KG1 (cell line): ENCODE measurements at regions not wholly inside any gene's neighbourhood (a gene's known extent, or its start where the extent isn't known, plus 50 kb on each side); places are given as distances from the start of the nearest gene placed in this dataset.
"Not testable (repeated sequence)": the region's sequence is repeated elsewhere in the genome, so short reads cannot be mapped to it uniquely, and the experiment has no call there.

Experiments
- DNase-seq: peaks from one replicate; lab custom pipeline; 2025; lab: John Stamatoyannopoulos, UW

DNA sequence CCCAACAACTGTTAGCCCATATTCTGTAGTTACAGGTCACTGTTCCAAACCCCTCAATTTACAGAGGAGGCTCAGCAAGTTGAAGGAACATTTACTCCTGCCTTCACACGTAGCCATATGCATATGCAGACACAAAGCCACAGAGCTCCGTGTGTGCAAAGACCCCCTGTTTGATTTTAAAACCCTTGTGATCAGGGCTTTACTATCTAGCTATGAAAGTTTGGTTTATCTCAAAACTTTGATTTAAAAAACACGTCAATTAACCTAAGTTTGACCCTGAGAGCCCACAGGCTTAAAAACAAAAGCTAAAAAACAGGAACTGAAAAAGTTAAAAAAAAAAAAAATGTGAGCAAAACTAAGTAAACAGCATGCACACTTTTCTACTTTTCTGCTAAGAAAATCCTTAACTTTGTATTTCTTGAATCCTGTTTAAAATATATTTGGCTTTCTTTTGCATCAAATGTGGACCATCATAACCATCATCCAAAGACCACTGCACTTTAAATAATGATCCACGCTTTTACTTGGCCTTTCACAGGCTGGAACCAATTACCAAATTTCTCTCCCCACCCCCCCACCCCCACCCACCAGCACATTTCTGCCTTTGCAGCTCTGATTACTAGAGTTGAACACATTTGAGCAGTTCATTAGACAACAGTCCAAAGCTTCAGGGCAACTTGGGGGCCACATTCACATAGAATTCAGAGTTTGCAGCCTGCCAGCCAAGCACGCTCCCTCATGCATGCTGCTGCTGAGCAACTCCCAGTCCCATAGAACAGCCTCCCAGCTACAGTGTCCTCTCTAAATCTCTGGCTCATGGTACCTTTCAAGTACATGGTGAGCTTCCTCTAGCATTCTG is 128.8 kb upstream of the MAP3K1 start:
- DNase-seq, result no peak

DNA sequence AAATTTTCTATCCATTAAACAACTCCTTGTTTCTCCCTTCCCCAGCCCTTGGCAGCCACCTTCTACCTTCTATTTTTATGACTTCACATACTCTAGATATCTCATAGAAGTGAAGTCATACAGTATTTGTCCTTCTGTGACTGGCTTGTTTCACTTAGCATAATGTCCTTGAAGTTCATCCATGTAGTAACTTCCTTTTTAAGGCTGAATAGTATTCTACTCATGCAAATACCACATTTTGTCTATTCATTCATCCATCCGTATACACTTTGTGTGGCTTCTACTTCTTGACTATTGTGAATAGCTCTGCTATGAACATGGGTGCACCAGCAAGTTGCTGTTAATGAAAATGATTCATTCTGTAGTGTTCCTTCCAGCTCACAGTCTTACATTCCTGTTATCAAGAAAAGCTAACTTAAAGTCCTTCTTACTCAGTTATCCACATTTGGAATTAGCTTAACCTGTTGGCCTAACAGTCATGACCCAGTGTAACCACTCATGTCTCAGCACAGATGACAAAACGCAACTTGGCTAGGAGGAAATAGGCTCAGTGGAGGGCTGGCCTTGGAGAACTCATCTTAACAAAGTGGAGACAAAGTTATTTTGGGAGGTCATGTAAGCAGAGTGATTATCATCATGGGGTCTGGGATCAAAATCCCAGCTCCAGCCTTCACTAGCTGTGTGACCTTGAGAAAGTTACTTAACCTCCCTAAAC is 129.7 kb upstream of the MAP3K1 start:
- DNase-seq, result no peak

DNA sequence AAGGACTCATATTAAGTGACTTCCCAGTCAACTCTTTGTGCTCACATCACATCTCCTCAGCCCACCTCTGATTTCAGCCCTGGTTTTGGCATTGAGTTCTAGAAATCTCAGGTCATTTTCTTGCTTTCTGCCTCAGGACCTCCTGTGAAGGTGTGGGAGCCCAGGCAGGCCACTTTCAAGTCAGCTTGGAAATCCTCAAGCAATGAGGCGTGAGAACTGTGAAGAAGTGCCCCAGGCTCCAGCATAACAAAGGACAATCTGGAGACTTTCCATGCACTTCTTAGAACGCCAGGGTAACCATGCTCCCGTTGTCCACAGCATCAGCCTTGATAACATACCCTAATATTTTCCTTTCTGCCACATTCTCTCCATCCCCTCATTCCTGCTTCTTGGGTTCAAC is 131.2 kb upstream of the MAP3K1 start:
- no peak for DNase-seq

DNA sequence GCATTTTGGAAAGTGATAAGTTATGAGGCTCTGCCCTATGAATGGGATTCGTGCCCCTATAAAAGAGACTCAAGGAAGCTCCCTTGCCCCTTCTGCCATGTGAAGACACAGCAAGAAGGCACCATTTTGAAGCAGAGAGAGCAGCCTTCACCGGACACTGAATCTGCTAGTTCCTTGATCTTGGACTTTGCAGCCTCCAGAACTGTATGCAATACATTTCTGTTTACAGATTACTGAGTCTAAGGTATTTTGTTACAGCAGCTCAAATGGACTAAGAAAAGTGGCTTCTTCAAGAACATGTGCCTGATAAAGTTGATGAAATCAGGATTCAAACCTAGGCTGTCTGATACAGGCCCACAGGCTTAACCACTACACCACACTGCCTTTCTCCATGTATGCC is 131.6 kb upstream of the MAP3K1 start:
- no peak for DNase-seq

DNA sequence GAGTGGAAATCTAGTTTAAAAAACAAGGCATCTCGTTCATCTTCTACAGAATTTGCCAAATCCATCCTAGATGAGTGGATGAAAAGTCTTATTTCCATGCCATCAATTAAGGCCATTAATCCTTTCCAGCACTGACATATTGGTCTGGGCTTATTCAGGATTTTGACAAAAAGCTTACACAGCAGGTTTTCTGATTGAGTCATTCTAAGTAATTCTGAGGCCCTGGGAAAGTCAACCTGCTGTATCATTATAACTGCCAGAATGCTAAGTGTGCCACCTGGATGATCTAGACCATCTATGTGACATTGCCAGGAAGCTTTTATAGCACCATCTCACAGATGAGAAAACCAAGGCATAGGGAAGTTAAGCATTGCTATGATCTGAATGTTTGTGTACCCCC is 132.1 kb upstream of the MAP3K1 start:
- no peak for DNase-seq

DNA sequence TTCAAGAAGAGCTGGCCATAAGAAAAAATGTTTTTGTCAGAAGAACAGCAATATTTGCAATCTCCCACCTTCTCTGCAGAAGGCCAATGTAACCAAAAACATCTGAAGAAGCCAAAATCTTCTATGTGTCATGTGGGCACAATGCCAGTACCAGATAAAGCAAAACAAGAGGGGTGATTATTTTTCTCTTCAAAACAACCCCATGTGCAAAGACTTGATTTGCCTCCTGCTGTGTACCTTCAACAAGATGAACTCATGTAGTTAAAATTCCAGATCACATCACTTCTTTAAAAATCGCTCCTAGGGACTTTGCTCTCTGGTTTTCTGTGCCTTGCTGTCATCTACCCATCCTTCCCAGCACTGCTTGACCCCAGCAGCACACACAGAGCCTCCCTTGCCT is 134.0 kb upstream of the MAP3K1 start:
- no peak for DNase-seq

DNA sequence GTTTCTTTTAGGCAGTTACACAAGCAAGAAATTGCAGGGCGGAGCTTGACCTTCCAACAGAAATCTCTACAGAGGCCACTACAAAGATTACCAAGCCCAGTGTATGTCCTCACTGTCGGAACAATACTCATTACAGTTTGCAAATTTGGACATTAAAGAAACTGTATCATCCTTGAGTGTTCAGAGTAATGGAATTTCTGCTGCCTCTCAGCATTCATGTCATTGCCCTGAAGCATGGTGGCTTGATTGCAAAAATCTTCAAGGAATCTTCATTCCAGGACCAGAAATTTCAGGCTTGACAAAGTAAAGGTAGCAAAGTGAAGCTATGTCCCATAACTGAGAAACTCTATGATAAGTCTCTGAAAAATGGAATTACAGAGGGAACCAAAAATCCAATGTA is 134.6 kb upstream of the MAP3K1 start:
- no peak for DNase-seq

DNA sequence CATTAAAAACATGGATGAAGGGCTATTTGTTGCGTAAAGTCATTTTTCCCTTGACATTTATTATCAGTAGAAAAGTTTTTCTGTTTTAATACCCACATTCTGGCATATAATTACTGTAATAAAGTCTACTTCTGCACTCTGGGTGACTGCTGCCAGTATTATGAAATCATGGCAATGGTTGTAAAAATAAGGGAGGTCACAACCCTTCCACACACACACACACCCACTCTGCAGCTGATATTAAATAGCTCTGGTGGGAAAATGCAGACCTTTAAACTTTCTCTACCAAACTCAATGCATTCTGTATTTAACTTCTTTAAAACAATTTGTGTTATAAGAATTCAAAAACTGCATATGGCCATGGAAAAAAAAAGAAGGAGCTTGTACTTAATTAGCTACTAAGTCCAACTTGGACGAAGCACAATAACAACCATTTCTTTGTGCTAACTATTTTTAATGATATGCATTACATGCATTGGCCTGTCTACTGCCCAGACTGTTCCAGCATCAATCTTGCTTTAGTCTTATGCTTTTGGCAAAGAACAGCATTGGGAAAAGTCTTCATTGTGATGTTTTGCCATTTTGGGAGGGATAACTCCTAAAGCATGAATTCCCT is 137.6 kb upstream of the MAP3K1 start:
- no peak for DNase-seq

DNA sequence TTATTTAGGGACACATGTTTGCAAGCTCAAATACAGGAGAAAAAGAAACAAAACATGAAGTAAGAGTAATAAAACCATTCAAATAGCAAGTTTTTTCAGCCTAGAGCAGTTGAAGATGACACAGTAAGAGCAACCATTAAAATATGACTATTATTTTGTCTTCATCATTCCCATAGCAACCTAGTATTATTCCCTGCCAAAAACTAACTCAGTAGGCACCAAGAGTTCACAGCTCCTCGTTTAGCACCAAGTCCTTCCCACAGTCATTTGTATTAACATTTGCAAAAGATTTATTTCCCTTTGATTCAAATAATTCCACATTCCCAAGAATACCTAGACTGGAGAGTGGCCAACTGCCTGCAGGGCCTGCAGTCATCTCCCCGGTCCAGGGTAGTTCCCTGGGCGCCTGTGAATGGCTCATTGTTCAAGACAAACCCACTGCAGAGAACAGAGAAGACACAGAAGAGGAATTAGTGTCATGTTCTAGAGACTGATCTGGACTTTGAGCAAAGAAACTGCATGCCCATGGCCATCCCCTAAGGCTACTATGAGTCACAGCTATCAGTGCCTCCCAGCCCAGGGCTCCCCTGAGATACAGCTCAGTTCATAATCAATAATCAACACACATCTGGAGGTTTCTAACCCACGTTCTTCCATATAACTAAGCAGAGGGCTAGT is 139.1 kb upstream of the MAP3K1 start:
- DNase-seq, result no peak

DNA sequence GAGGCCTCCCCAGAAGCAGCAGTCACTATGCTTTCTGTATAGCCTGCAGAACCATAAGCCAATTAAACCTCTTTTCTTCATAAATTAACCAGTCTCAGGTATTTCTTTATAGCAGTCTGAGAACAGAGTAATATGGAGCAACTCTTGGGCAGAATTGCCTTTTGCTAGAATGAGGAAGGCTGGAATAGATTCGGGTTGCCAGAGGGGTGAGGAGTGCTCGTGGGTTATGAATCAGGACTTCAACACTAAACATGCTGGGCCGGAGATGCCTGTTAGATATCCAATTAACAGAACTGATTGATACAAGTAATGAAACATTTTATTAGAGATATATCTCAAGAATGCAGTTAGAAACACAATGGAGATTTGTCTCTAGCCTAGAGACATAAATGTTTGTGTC is 140.9 kb upstream of the MAP3K1 start:
- DNase-seq, result no peak

DNA sequence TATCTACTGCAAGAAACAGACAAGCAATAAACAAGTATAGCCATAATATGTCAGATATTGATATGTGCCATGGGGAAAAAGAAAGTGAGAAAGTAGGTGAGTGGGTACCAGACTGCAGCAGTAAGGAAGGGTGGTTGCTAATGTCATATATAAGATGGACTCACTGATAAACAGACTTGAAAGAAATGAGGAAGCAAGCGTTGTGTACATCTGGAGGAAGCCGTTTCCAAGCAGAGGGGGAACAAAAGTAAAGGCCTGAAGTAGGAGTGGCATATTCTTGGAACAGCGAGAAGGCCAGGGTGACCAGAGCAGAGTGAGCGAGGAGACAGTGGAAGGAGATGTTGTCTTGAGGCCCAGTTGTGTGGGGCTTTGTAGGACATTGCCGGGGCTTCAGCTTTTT is 142.2 kb upstream of the MAP3K1 start:
- no peak for DNase-seq

DNA sequence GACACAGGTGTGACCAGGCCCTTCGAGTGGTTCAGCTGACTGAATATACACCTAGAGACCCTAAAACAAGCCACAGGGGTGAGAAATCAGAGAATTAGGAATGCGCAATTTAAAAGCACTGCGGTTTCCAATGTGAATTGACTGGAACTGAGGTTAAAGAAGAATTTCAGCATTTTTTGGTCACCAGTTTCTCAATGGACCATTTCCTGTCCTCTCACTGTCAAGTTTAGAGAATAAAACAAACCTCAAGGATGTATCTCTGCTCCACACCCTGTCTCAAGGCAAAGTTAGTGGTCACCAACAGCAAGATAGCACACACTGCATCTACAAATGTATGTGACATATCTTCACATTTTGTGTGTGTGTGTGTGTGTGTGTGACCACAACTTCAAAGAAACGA is 143.8 kb upstream of the MAP3K1 start:
- no peak for DNase-seq

DNA sequence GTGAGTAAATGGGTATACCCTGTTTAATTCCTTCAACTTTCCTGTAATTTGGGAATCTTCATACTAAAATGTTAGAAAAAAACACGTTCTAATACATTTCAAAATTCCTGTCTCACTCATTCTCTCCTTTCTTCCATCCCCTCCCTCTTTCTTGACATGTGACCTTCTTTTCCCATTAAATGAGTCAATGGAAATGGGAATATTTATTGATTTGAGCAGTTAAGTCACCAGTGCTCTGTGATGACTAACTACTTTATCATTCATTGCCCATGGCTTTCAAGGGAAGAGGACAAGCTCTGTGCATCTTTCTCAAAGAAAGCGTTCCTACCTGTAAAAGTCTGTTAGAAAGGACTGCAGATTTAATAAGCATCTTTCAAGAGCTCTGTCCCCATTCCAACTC is 144.4 kb upstream of the MAP3K1 start:
- no peak for DNase-seq

DNA sequence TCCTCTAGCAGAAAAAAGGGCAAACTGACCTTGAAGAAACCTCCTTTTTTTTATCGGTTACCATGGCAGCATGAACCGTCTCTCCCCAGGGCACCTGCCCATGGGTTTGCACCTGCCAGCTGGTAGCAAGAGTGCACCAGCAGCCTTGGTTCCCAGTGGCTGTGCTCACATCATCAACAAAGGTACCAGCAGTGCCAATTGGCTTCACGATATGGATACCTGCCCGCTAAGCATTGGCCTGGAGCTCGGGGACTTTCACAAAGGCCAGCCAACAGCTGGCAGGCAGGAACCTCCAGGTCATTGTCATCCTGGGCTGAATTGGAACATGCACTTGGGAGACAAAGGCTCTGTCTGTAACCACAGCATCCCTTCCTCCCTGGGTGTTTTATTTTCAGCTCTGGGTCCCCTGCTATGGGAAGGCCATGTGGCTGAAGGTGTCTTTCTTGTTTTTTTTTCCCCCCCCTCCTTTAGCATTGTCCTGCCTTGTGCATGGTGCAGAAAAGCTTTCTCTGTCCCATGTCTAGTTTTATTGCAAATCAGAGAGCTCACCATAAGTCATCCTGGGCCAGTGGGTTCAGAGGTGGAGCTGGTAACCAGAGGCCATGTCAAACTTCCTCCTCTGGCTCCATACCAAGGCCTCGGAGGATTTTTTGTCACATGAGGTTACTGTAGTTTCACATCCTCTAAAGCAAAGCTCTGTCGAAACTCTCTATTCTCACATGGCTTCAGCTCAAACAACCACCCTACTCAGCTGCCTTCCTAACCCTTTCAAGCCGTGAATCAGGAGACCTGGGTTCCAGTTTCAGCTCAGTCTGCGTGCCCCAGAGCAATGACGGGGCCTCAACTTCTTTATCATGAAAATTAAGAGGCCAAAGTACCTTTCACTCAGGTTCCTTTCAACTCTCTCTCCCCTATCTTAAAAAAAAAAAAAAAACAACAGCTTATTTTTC is 145.5 kb upstream of the MAP3K1 start:
- DNase-seq, result peak; percentile 40

DNA sequence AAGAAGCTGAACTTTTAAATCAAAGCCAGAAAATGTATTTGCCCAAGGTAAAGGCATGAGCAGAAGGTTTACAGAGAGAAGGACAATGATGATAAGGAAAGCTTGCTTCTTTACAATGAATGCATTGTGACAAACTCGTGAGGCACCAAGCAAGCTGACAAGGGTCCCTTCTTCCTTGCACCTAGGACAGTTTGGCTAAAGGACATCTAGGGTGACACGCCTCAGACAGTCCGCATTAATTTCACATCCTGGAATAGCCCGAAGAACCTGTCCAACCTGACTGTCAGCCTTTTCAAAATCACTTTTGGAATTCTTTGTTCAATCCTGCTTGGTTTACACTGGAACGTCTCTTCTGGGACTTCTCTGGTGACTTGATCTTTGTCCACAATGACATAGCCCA is 146.4 kb upstream of the MAP3K1 start:
- DNase-seq, result no peak

DNA sequence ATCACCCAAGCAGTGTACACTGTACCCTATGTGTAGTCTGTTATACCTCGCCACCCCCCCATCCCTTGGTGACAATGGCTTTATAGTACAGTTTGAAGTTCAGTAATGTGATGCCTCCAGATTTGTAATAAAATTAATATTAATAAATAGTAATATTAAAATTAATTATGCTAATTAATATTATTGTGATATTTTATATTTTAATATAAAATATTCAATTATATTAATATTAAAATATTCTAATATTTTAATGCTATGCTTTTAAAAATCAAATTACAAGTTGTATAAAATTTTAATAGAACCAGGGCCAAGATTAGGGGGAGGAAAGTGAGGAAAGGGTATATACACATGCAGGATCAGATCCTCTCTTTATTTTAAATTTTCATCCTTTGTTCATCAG is 147.7 kb upstream of the MAP3K1 start:
- DNase-seq, result no peak

DNA sequence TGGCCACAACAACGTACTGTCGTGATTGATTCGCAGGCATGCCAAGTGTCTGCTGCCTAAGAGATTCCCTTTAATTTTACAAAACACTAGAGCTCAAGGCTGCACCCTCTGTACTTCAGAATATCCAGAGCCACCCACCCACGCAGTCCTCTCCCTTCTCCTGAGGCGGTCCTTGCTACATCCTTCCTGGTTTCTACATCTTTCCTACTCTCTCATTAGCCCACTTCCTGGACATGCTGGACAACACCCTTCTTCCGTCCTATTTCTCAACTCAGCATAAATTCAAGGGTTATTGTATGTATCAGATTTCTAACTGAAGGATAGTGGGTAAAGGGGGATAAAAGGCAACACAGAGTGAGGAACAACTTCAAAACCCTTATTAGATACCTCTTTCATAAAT is 148.4 kb upstream of the MAP3K1 start:
- DNase-seq, result no peak

DNA sequence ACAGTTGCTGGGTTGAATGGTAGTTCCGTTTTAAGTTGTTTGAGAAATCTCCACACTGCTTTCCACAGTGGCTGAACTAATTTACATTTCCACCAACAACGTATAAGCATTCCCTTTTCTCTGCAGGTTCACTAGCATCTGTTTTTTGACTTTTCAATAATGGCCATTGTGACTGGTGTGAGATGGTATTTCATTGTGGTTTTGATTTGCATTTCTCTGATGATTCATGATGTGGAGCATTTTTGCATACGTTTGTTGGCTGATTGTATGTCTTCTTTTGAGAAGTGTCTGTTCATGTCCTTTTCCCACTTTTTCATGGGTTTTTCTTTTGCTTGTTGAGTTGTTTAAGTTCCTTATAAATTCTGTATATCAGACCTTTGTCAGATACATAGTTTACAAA is 150.2 kb upstream of the MAP3K1 start:
- DNase-seq, result not testable (repeated sequence)

DNA sequence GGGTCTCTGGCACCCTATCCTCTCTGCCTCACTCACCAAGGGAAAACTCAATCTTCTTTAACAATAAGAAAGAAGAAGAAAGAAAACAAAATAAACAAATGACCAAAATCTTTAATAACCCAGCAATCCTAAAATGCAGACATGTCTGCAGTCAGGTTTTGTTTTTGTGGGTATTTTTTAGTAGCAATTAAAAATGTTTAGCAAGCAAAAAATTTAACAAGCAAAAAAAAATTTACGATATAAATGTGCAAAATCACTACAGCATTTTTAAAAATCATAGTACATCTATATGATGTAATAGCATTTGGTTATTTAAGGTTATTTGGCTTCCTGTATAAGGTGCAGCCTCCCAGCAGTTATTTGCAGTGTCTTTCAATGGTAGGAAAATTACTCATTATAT is 151.3 kb upstream of the MAP3K1 start:
- DNase-seq, result no peak

DNA sequence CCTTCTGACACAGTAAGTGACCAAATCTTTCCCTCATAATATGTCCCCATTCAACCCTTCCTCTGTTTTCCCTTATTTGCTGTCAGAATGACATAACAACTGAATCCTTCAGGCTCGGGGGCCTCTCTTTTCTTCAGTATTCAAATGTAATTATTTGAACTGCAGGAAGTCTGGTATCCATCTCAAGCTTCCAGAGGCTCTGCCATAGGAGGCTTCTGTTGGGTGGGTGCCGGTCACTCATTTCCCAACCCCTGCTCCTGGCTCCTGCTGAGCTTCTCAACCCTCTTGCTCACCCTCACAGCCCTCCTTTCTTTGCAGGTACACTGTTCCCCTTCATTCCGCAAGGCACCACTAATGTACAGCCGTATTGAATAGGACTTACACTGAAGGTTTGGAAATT is 151.8 kb upstream of the MAP3K1 start:
- DNase-seq, result no peak

DNA sequence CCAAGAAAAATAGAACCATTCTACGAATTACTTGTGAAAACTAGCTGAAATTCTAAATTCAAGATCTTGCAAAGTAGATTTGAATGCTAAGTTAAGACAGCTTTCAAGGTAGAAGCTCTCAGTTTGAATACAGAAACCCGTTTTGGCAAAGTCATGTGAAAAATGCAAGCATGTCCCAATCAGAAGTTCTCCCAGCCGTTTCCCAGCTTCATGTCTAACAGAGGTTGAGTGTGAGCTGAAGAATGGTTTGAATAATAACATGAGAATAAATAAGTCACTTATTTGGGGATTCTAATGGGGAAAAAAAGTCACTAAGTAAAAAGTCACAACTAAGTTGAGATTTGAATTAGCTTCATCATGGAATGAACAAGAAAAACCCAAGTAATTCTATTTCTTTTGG is 152.5 kb upstream of the MAP3K1 start:
- DNase-seq, result no peak

DNA sequence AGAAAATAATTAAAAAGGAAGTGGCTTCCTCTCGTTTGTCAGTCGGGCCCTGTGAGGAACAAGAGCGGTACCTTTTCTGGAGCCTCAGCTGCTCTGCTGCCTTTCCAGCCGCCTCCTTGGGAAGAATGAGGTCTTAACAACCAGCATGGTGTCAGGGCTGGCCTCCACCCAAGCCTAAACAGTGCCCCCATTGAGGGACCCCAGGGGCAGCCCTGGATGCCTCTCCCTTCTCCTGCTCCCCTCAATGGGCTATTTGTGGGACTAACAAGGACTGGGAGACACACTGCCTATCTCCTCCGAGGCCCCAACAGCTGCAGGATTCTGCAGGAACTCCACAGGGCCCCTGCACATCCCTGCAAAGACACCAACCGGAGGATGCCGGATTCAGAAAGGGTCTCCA is 155.4 kb upstream of the MAP3K1 start:
- no peak for DNase-seq
